Hepatocyte (in vitro differentiated cells): ENCODE measurements at regions not wholly inside any gene's neighbourhood (a gene's known extent, or its start where the extent isn't known, plus 50 kb on each side); places are given as distances from the start of the nearest gene placed in this dataset.

Source experiments
- CTCF ChIP-seq: fragments of 200-600 bp; sonication (generic); IDR thresholded peaks from 2 replicates; pipeline ENCODE4 v1.5.1; 2016; ENCODE audit warnings: antibody characterized with exemption, mild to moderate bottlenecking; ENCODE audit not compliant: poor library complexity
- EZH2 ChIP-seq: fragments of 200-600 bp; sonication (generic); IDR thresholded peaks from 2 replicates; pipeline ENCODE4 v1.6.1; 2016; ENCODE audit warnings: antibody characterized with exemption, mild to moderate bottlenecking, borderline replicate concordance

GRCh38 chr5:40021007-40021406, 596.2 kb upstream of the DAB2 start:
- TF ChIP-seq CTCF = no peak
- TF ChIP-seq EZH2 = no peak
